SK-N-SH (cell line): ENCODE measurements at regions not wholly inside any gene's neighbourhood (a gene's known extent, or its start where the extent isn't known, plus 50 kb on each side); places are given as distances from the start of the nearest gene placed in this dataset.

ENCODE experiments used
- CTCF ChIA-PET: fragments of 300-600, 350-600 bp; formaldehyde crosslinking; extraction: SDS; loops from one replicate; lab custom pipeline; 2021; lab: Yijun Ruan, JAX
- POLR2A ChIA-PET: fragments of 350-600 bp; sonication (Branson Sonifier 250); formaldehyde crosslinking; extraction: SDS; loops from one replicate; lab custom pipeline; 2020; ENCODE audit warnings: antibody characterized with exemption, inconsistent platforms; lab: Yijun Ruan, JAX
- DNase-seq: peaks from one replicate; pipeline ENCODE4 v3.0.0; 2012
- H2AFZ ChIP-seq: fragments of 200-600 bp; sonication (generic); 2 replicates; pipeline ENCODE4 v1.8.1; 2016; ENCODE audit warnings: antibody characterized with exemption, mild to moderate bottlenecking, low read depth
- H3F3A ChIP-seq: fragments of 200-600 bp; sonication (generic); replicated peaks from 2 replicates; pipeline ENCODE3; 2016; ENCODE audit warnings: antibody characterized with exemption, mild to moderate bottlenecking; ENCODE audit not compliant: insufficient read depth
- H3K27ac ChIP-seq, 2 experiments: fragments of 200-500 bp in 1 of 2; fragments of 200-600 bp in 1 of 2; sonication (Bioruptor generic) in 1 of 2; sonication (generic), shearing (Covaris generic) in 1 of 2; 2 replicates each; pipeline versions ENCODE4 v1.5.1 to v1.6.1; 2014 to 2016; ENCODE audit warnings: low read depth in 2 of 2, inconsistent platforms in 1 of 2, low read length in 1 of 2, mild to moderate bottlenecking in 1 of 2, mixed read lengths in 1 of 2
- H3K27me3 ChIP-seq: fragments of 200-600 bp; sonication (generic), shearing (Covaris generic); 2 replicates; pipeline ENCODE4 v1.6.1; 2016; ENCODE audit warnings: mixed run types; ENCODE audit not compliant: insufficient read depth
- H3K36me3 ChIP-seq, 2 experiments: fragments of 200-500 bp in 1 of 2; fragments of 200-600 bp in 1 of 2; sonication (Bioruptor generic) in 1 of 2; sonication (generic) in 1 of 2; replicated peaks in 1 of 2; 2 replicates each; pipeline versions ENCODE3 to v1.5.1; 2014 to 2016; ENCODE audit warnings: low read length in 1 of 2, mild to moderate bottlenecking in 1 of 2; ENCODE audit not compliant: insufficient read depth in 2 of 2, control insufficient read depth in 1 of 2
- H3K4me1 ChIP-seq, 2 experiments: fragments of 200-500 bp in 1 of 2; fragments of 200-600 bp in 1 of 2; sonication (Bioruptor generic) in 1 of 2; sonication (generic), shearing (Covaris generic) in 1 of 2; 2 replicates each; pipeline versions ENCODE4 v1.5.1 to v1.6.1; 2014 to 2016; ENCODE audit warnings: low read depth in 1 of 2, low read length in 1 of 2, mixed run types in 1 of 2; ENCODE audit not compliant: insufficient read depth in 2 of 2, control insufficient read depth in 1 of 2
- H3K4me2 ChIP-seq: fragments of 200-600 bp; sonication (generic), shearing (Covaris generic); 2 replicates; pipeline ENCODE4 v1.6.1; 2017; ENCODE audit warnings: mixed run types
- H3K4me3 ChIP-seq, 2 experiments: fragments of 200-500 bp in 1 of 2; fragments of 200-600 bp in 1 of 2; sonication (Bioruptor generic) in 1 of 2; sonication (generic), shearing (Covaris generic) in 1 of 2; 2 replicates each; pipeline versions ENCODE4 v1.5.1 to v1.8.1; 2014 to 2016; ENCODE audit warnings: low read depth in 2 of 2, inconsistent platforms in 1 of 2, low read length in 1 of 2, mild to moderate bottlenecking in 1 of 2, mixed read lengths in 1 of 2, moderate library complexity in 1 of 2
- H3K79me2 ChIP-seq: fragments of 200-600 bp; sonication (generic); 2 replicates; pipeline ENCODE4 v1.8.1; 2017; ENCODE audit warnings: mild to moderate bottlenecking; ENCODE audit not compliant: insufficient read depth
- H3K9ac ChIP-seq: fragments of 200-600 bp; sonication (generic); 2 replicates; pipeline ENCODE4 v1.6.1; 2017; ENCODE audit warnings: mixed run types
- H3K9me2 ChIP-seq: fragments of 200-600 bp; sonication (generic); 2 replicates; pipeline ENCODE4 v1.6.1; 2017; ENCODE audit warnings: mixed run types
- H3K9me3 ChIP-seq: fragments of 200-600 bp; sonication (generic); 2 replicates; pipeline ENCODE4 v1.6.1; 2017; ENCODE audit warnings: mixed run types, mild to moderate bottlenecking, moderate library complexity
- H4K20me1 ChIP-seq: fragments of 200-600 bp; sonication (generic); 2 replicates; pipeline ENCODE4 v1.6.1; 2017; ENCODE audit warnings: mild to moderate bottlenecking, mixed run types; ENCODE audit not compliant: insufficient read depth
- CHD2 ChIP-seq: fragments of 150-350 bp; IDR thresholded peaks from 2 replicates; pipeline ENCODE4 v1.6.1; 2018; ENCODE audit warnings: low read length; ENCODE audit not compliant: partially characterized antibody
- EP300 ChIP-seq, 2 experiments: IDR thresholded peaks; 2 replicates each; pipeline versions ENCODE4 v1.4.0 to v1.6.1; 2012; ENCODE audit warnings: borderline replicate concordance in 1 of 2, low read depth in 1 of 2, low read length in 1 of 2
- FOXM1 ChIP-seq: IDR thresholded peaks from 2 replicates; pipeline ENCODE4 v1.4.0; 2012; ENCODE audit warnings: low read depth, mild to moderate bottlenecking
- JUND ChIP-seq: IDR thresholded peaks from 2 replicates; pipeline ENCODE4 v1.4.0; 2012
- MEF2A ChIP-seq: IDR thresholded peaks from 2 replicates; pipeline ENCODE4 v1.4.0; 2012; ENCODE audit warnings: low read depth, borderline replicate concordance
- NFIC ChIP-seq: IDR thresholded peaks from 2 replicates; pipeline ENCODE4 v1.4.0; 2012; ENCODE audit warnings: borderline replicate concordance
- NRF1 ChIP-seq: IDR thresholded peaks from 2 replicates; pipeline ENCODE4 v1.6.1; 2012; ENCODE audit warnings: low read depth, mild to moderate bottlenecking, low read length
- POLR2AphosphoS5 ChIP-seq: IDR thresholded peaks from 2 replicates; pipeline ENCODE4 v1.6.1; 2012; ENCODE audit warnings: low read depth, low read length
- RFX5 ChIP-seq: IDR thresholded peaks from 2 replicates; pipeline ENCODE4 v1.6.1; 2012; ENCODE audit warnings: mild to moderate bottlenecking, improper control_type of control experiment, low read length
- SIN3A ChIP-seq: IDR thresholded peaks from 2 replicates; pipeline ENCODE4 v1.6.1; 2012; ENCODE audit warnings: low read depth, mild to moderate bottlenecking, low read length, moderate library complexity, borderline replicate concordance
- TAF1 ChIP-seq: IDR thresholded peaks from 2 replicates; pipeline ENCODE4 v1.6.1; 2012; ENCODE audit warnings: low read depth, mild to moderate bottlenecking, low read length, moderate library complexity, borderline replicate concordance
- USF2 ChIP-seq: fragments of 150-350 bp; IDR thresholded peaks from 2 replicates; pipeline ENCODE4 v1.6.1; 2017; ENCODE audit warnings: antibody characterized with exemption, low read length, low read depth, borderline replicate concordance
- YY1 ChIP-seq: IDR thresholded peaks from 2 replicates; pipeline ENCODE4 v1.4.0; 2012; ENCODE audit warnings: low read depth, mild to moderate bottlenecking
- WGBS: methylation state at CpG from one replicate; pipeline ENCODE4 v1.1.6; 2017; ENCODE audit warnings: low lambda C conversion rate; 5-methylcytosine and 5-hydroxymethylcytosine counted together
- TF ChIP-seq, protein P1 (sequence below): fragments of 200-600 bp; sonication (generic); IDR thresholded peaks from 2 replicates; pipeline ENCODE4 v1.6.1; 2017; ENCODE audit warnings: antibody characterized with exemption, mild to moderate bottlenecking, moderate library complexity
- TF ChIP-seq, protein P2 (sequence below): IDR thresholded peaks from 2 replicates; pipeline ENCODE4; 2012
- TF ChIP-seq, protein P3 (sequence below): IDR thresholded peaks from 2 replicates; pipeline ENCODE4 v1.4.0; 2012; ENCODE audit warnings: low read depth

GRCh38 chr12:73221836-73222235, 949.7 kb downstream of the TRHDE start (continued):
- TF ChIP-seq, protein P1, sequence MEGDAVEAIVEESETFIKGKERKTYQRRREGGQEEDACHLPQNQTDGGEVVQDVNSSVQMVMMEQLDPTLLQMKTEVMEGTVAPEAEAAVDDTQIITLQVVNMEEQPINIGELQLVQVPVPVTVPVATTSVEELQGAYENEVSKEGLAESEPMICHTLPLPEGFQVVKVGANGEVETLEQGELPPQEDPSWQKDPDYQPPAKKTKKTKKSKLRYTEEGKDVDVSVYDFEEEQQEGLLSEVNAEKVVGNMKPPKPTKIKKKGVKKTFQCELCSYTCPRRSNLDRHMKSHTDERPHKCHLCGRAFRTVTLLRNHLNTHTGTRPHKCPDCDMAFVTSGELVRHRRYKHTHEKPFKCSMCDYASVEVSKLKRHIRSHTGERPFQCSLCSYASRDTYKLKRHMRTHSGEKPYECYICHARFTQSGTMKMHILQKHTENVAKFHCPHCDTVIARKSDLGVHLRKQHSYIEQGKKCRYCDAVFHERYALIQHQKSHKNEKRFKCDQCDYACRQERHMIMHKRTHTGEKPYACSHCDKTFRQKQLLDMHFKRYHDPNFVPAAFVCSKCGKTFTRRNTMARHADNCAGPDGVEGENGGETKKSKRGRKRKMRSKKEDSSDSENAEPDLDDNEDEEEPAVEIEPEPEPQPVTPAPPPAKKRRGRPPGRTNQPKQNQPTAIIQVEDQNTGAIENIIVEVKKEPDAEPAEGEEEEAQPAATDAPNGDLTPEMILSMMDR = no peak
- TF ChIP-seq, protein P2, sequence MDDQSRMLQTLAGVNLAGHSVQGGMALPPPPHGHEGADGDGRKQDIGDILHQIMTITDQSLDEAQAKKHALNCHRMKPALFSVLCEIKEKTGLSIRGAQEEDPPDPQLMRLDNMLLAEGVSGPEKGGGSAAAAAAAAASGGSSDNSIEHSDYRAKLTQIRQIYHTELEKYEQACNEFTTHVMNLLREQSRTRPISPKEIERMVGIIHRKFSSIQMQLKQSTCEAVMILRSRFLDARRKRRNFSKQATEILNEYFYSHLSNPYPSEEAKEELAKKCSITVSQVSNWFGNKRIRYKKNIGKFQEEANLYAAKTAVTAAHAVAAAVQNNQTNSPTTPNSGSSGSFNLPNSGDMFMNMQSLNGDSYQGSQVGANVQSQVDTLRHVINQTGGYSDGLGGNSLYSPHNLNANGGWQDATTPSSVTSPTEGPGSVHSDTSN = no peak
- TF ChIP-seq JUND = no peak

DNA sequence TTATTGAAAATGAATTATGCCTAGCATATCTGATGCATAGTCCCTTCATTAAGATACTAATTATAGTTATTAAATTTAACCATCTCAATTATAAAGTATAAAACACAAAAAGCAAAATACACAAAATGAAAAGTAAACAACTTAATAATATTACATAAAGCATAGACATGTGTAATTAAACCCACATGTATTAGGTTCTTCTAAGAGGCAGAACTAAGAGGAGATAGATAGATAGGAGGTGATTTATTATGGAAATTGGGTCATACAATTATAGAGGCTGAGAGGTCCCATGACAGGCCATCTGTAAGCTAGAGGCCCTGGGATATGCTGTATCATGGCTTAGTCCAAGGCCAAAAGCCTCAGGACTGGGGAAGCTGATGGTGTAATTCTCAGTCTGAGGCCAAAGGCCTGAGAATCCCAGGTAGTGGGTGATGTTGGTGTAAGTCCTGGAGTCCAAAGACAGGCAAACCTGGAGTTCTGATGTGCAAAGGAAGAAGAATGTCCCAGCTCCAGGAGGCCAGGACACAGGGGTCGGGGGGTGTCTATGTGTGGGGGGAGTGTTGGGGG, 953.3 kb downstream of the TRHDE start:
- no peaks in the 10 kb centered on the region for H3K36me3 ChIP-seq
- H3K9me2 ChIP-seq = no peaks in the 10 kb centered on the region; the same call in 1 of the 2 replicates
- TF ChIP-seq, protein P3, sequence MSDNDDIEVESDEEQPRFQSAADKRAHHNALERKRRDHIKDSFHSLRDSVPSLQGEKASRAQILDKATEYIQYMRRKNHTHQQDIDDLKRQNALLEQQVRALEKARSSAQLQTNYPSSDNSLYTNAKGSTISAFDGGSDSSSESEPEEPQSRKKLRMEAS = no peak
- no peak for TF ChIP-seq NRF1
- TF ChIP-seq JUND = no peak
- TF ChIP-seq RFX5 = no peak
- TF ChIP-seq USF2 = no peak
- TF ChIP-seq SIN3A = no peak
- TF ChIP-seq YY1 = no peak
- no peak for TF ChIP-seq FOXM1
- no peak for TF ChIP-seq NFIC
- TF ChIP-seq TAF1 = no peak
- TF ChIP-seq EP300 (IDR thresholded peaks at IDR 0.05; ENCODE audit: borderline replicate concordance in 1 of 2, low read depth in 1 of 2, low read length in 1 of 2) = no peak
- no peak for TF ChIP-seq MEF2A
- no peak for TF ChIP-seq CHD2
- no peak for TF ChIP-seq POLR2AphosphoS5
- no peaks in the 10 kb centered on the region for H4K20me1 ChIP-seq
- H2AFZ ChIP-seq = no peak overlapping the region
- H3K4me2 ChIP-seq = no peak overlapping the region
- CTCF ChIA-PET = no interaction called here
- no peaks in the 10 kb centered on the region for H3K27me3 ChIP-seq
- no peaks in the 10 kb centered on the region; a peak in 1 of 4 replicates for H3K4me1 ChIP-seq
- H3K9me3 ChIP-seq = peaks cover 7% of the 10 kb centered on the region; the same call in 1 of the 2 replicates
- no peaks in the 10 kb centered on the region for H3K79me2 ChIP-seq
- H3K27ac ChIP-seq = no peak overlapping the region
- peak; percentile 2 for DNase-seq
- no peak overlapping the region for H3K9ac ChIP-seq
- WGBS = 8% methylated on average over 1 of the region's 1 CpG
- H3K4me3 ChIP-seq = no peak overlapping the region
- POLR2A ChIA-PET = no interaction called here
- H3F3A ChIP-seq = no peaks in the 10 kb centered on the region
